HG03066 (cell line): ENCODE measurements at regions not wholly inside any gene's neighbourhood (a gene's known extent, or its start where the extent isn't known, plus 50 kb on each side); places are given as distances from the start of the nearest gene placed in this dataset.

ENCODE experiments used
- ATAC-seq: cut with Tn5 transposase; IDR thresholded peaks from one replicate; pipeline ENCODE4 v1.9.1; 2021; ENCODE audit warnings: low read depth; ENCODE audit not compliant: unreplicated experiment

GRCh38 chr6:10250655-10251220 lies 164.1 kb downstream of the TFAP2A start:
- ATAC-seq: no peak

- no peak for ATAC-seq
Observed at GRCh38 chr6:10248378-10248843, 166.5 kb downstream of the TFAP2A start.

GRCh38 chr6:10237298-10238038 lies 177.4 kb downstream of the TFAP2A start:
- ATAC-seq: no peak

- no peak for ATAC-seq
Observed at GRCh38 chr6:10235344-10235743, 179.5 kb downstream of the TFAP2A start.

- ATAC-seq: no peak
Observed at GRCh38 chr6:10230531-10230930, 184.3 kb downstream of the TFAP2A start.

DNA sequence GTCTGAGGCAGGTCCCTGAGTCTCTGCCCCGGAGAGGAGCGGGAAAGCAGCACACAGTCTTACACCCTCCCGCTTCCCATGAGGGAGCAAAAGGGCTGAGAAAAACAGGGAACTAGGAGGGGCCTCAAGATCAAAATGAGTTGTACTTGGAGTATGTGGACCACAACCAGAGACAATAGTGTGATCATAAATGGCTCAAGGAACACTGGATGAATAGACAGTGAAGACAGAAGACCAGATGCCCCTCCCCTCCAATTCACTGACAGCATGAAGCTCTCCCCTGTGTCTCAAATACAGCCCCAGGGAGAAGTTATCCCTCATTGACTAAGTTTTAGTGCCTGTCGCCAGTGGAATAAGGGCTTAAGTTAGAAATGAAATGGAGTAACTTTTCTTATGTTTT lies 191.0 kb downstream of the TFAP2A start:
- ATAC-seq: no peak

- ATAC-seq: no peak
Observed at GRCh38 chr6:10221178-10221577, 193.7 kb downstream of the TFAP2A start.

- ATAC-seq: no peak
Observed at GRCh38 chr6:10219510-10219909, 195.4 kb downstream of the TFAP2A start.

DNA sequence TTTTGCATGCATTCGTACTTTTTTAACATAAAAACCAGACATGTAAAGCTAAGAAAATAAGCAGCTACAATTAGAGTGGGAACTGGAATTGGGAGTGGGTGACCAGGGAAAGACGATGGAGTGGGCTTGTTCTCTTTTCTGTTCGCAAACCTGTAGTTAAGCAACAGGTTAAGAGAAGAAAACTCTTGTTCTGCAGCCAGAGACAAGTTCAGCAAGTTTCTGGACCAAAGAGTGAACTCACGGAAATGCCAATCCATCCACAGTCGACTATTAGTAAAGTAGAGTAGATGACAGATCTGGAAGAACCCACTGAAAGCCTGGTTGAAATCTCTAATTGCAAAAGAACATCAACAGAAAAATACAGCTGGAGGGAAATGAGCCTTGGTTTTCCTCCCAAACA lies 197.8 kb downstream of the TFAP2A start:
- ATAC-seq: no peak

- ATAC-seq: no peak
Observed at GRCh38 chr6:10215326-10216110, 199.4 kb downstream of the TFAP2A start.

DNA sequence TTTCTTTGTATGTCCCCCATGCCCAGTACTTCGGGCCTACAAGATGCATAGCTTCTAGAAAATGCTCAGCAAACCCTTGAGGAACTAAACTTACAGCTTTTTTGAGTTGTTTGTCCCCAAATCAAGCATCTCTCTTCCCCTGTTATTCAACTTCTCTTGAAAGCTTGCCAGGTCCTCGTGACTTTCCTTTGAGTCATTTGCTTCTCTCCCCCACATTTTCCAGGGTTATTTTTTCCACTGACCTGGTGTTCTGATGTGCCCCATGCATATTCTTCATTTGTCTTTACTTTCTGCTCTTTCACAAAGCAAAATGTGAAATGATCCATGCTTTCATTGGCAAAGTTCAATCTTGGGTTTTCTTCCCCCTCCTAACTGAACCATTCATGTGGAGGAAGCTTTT lies 204.8 kb downstream of the TFAP2A start:
- ATAC-seq: no peak

DNA sequence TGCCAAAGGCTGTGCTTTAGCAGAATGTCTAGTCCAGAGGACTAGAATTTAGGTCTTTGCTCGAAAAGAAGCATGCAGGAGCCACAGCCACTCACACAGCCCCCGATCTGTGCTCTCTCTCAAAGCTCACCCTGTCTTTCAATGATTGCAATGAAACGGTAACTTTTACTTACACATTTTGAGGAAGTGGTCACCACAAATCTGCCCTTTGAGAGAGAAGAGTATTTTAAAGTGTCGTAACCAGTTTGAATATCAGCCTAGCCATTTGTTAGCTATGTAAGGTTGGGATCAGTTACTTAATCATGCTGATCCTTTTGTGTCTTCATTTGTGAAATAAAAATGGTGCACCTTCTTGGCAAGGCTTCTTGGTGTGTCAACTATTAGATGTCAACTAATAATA lies 209.0 kb downstream of the TFAP2A start:
- ATAC-seq: no peak

DNA sequence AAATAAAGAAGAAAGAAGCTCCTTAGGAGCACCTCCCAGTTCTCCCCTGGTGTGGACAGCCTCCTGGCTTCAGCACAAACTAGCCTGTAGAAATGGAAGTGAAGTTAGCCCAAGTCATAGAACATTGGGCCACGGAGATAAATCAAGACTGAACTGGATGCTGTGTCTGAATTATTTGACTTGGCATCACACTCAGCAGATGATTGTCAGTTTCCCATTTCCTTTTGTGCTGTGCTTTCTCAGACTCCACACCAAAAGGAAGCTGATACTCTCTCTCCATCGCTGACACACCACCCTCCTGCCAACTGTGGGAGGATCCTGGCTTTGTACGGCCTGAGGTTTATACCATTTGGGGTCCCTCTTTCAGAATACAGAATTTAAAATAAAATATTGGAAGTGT lies 209.8 kb downstream of the TFAP2A start:
- ATAC-seq: no peak

DNA sequence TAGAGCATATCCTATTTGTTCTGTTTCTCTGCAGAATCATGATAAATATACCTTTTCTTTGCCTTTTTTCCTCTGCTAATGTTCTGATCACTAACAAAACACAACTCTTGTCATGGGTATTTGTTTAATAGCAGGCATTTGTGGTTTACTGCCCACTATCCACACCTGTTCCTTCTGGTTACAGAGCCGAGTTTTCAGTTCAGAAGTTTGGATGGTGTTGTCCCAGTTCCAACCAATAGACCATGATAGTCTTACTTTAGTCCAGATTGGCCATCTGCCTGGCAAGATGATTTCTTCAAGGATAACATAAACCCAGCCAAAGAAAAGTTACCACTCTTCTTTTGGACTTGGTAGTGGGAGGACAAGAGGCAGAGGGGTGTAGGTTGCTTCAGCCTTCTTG lies 211.2 kb downstream of the TFAP2A start:
- no peak for ATAC-seq

GRCh38 chr6:10202581-10202980 lies 212.3 kb downstream of the TFAP2A start:
- ATAC-seq: no peak

- no peak for ATAC-seq
Observed at GRCh38 chr6:10201606-10202510, 213.0 kb downstream of the TFAP2A start.

GRCh38 chr6:10196090-10196489 lies 218.8 kb downstream of the TFAP2A start:
- ATAC-seq: no peak

- no peak for ATAC-seq
Observed at GRCh38 chr6:10194816-10195672, 219.8 kb downstream of the TFAP2A start.

DNA sequence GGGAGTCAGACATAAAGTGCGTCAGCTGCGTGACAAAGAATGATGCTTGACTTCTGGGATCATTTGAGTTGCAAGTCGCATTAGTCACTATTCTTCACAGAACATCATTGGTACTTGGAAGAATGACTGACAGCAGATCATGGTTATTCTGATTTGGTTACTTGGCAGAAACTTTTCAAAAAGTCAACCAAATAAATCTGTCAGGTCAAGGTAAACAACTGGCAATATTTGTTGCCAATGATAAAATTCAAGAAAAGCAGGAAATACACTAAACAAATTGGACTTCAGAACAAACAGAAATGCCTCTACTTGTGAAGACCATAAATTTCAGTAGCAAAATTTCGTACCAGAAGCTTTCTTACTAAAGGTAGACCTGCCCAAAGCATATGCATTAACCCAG lies 221.6 kb downstream of the TFAP2A start:
- ATAC-seq: no peak

- ATAC-seq: no peak
Observed at GRCh38 chr6:10190042-10190441, 224.8 kb downstream of the TFAP2A start.
